H9 (cell line): ENCODE measurements at regions not wholly inside any gene's neighbourhood (a gene's known extent, or its start where the extent isn't known, plus 50 kb on each side); places are given as distances from the start of the nearest gene placed in this dataset.

ENCODE experiments used
- DNase-seq: peaks from one replicate; pipeline ENCODE4 v3.0.0-alpha.2; 2017
- H2AFZ ChIP-seq: one replicate; pipeline ENCODE4 v1.6.1; 2013; ENCODE audit warnings: mild to moderate bottlenecking, low read length, control low read depth, moderate library complexity
- H2AK5ac ChIP-seq: 2 replicates; pipeline ENCODE4 v1.6.1; 2013; ENCODE audit warnings: low read length, control low read depth, mixed read lengths; ENCODE audit not compliant: insufficient read length
- H2BK120ac ChIP-seq: one replicate; pipeline ENCODE4 v1.6.1; 2013; ENCODE audit warnings: low read depth, mild to moderate bottlenecking, low read length, control low read depth, inconsistent platforms; ENCODE audit not compliant: poor library complexity, severe bottlenecking
- H2BK12ac ChIP-seq: 2 replicates; pipeline ENCODE4 v1.6.1; 2013; ENCODE audit warnings: low read length, control low read depth, mixed read lengths, low read depth; ENCODE audit not compliant: insufficient read length
- H2BK15ac ChIP-seq: 2 replicates; pipeline ENCODE4 v1.6.1; 2013; ENCODE audit warnings: low read depth, low read length, control low read depth
- H2BK20ac ChIP-seq: one replicate; pipeline ENCODE4 v1.6.1; 2013; ENCODE audit warnings: low read depth, mild to moderate bottlenecking, low read length, control low read depth, inconsistent platforms; ENCODE audit not compliant: poor library complexity, severe bottlenecking
- H2BK5ac ChIP-seq: 2 replicates; pipeline ENCODE4 v1.6.1; 2013; ENCODE audit warnings: low read length, control low read depth, mixed read lengths; ENCODE audit not compliant: insufficient read length
- H3K14ac ChIP-seq: 2 replicates; pipeline ENCODE4 v1.6.1; 2013; ENCODE audit warnings: low read length, control low read depth; ENCODE audit not compliant: insufficient read depth
- H3K18ac ChIP-seq: 2 replicates; pipeline ENCODE4 v1.6.1; 2013; ENCODE audit warnings: low read depth, mild to moderate bottlenecking, mixed read lengths, low read length, control low read depth; ENCODE audit not compliant: insufficient read length
- H3K23ac ChIP-seq: 2 replicates; pipeline ENCODE4 v1.6.1; 2013; ENCODE audit warnings: low read length, control low read depth, mixed read lengths, low read depth; ENCODE audit not compliant: insufficient read length
- H3K23me2 ChIP-seq: 2 replicates; pipeline ENCODE4 v1.6.1; 2013; ENCODE audit warnings: low read depth, mild to moderate bottlenecking, mixed read lengths, low read length, control low read depth; ENCODE audit not compliant: insufficient read length, poor library complexity, severe bottlenecking
- H3K27ac ChIP-seq: 2 replicates; pipeline ENCODE4 v1.5.1; 2013; ENCODE audit warnings: low read length, control low read depth, mixed read lengths, low read depth; ENCODE audit not compliant: insufficient read length
- H3K27me3 ChIP-seq: 2 replicates; pipeline ENCODE4 v1.6.1; 2013; ENCODE audit warnings: low read length, control low read depth, inconsistent platforms; ENCODE audit not compliant: insufficient read depth
- H3K4ac ChIP-seq: 2 replicates; pipeline ENCODE4 v1.6.1; 2013; ENCODE audit warnings: low read depth, mild to moderate bottlenecking, control low read depth, inconsistent platforms, low read length, moderate library complexity
- H3K4me1 ChIP-seq: 2 replicates; pipeline ENCODE4 v1.6.1; 2013; ENCODE audit warnings: low read length, control low read depth, inconsistent platforms; ENCODE audit not compliant: insufficient read depth
- H3K4me2 ChIP-seq: 2 replicates; pipeline ENCODE4 v1.6.1; 2013; ENCODE audit warnings: low read length, control low read depth, mixed read lengths; ENCODE audit not compliant: insufficient read length, insufficient read depth
- H3K56ac ChIP-seq: 2 replicates; pipeline ENCODE4 v1.6.1; 2013; ENCODE audit warnings: low read depth, mild to moderate bottlenecking, mixed read lengths, low read length, control low read depth; ENCODE audit not compliant: insufficient read length
- H3K79me1 ChIP-seq: 2 replicates; pipeline ENCODE4 v1.6.1; 2013; ENCODE audit warnings: low read depth, mild to moderate bottlenecking, moderate library complexity, low read length, control low read depth, inconsistent platforms; ENCODE audit not compliant: insufficient read depth, poor library complexity, severe bottlenecking
- H3K79me2 ChIP-seq: 2 replicates; pipeline ENCODE4 v1.6.1; 2013; ENCODE audit warnings: low read length, control low read depth, inconsistent platforms; ENCODE audit not compliant: insufficient read depth
- H3K9ac ChIP-seq: 2 replicates; pipeline ENCODE4 v1.6.1; 2013; ENCODE audit warnings: low read length, control low read depth, mixed read lengths; ENCODE audit not compliant: insufficient read length; ENCODE audit errors: extremely low read depth
- H3K9me3 ChIP-seq: one replicate; pipeline ENCODE4 v1.6.1; 2013; ENCODE audit warnings: low read depth, low read length, inconsistent platforms; ENCODE audit not compliant: control insufficient read depth
- H3T11ph ChIP-seq: one replicate; pipeline ENCODE4 v1.6.1; 2013; ENCODE audit warnings: mild to moderate bottlenecking, low read length, control low read depth, inconsistent platforms
- H4K20me1 ChIP-seq: one replicate; pipeline ENCODE4 v1.6.1; 2013; ENCODE audit not compliant: control insufficient read depth, insufficient read length, insufficient read depth
- H4K5ac ChIP-seq: 2 replicates; pipeline ENCODE4 v1.6.1; 2013; ENCODE audit warnings: low read depth, mild to moderate bottlenecking, mixed read lengths, low read length, control low read depth; ENCODE audit not compliant: insufficient read length
- H4K8ac ChIP-seq: replicated peaks from 2 replicates; pipeline ENCODE4 v1.6.1; 2013; ENCODE audit warnings: low read length, control low read depth, mixed read lengths, low read depth; ENCODE audit not compliant: insufficient read length
- H4K91ac ChIP-seq: 2 replicates; pipeline ENCODE4 v1.6.1; 2013; ENCODE audit warnings: low read depth, mild to moderate bottlenecking, moderate library complexity, mixed read lengths, low read length, control low read depth; ENCODE audit not compliant: insufficient read length
- H3K27ac Mint-ChIP-seq, 3 experiments: 2 replicates in 2 of 3; 3 replicates in 1 of 3; pipeline ENCODE4 v1.8.0; 2020 to 2021; ENCODE audit warnings: mixed read lengths in 3 of 3, mild to moderate bottlenecking in 1 of 3, moderate library complexity in 1 of 3
- H3K27me3 Mint-ChIP-seq: 2 replicates; pipeline ENCODE4 v1.8.0; 2021; ENCODE audit warnings: low read depth, mild to moderate bottlenecking, moderate library complexity, mixed read lengths
- H3K36me3 Mint-ChIP-seq, 3 experiments: 2 replicates in 2 of 3; 3 replicates in 1 of 3; pipeline ENCODE4 v1.8.0; 2020 to 2021; ENCODE audit warnings: low read depth in 3 of 3, mixed read lengths in 3 of 3; ENCODE audit not compliant: insufficient read depth in 1 of 3
- H3K4me1 Mint-ChIP-seq, 2 experiments: 2 replicates each; pipeline ENCODE4 v1.8.0; 2020; ENCODE audit warnings: mixed read lengths in 2 of 2
- H3K4me3 Mint-ChIP-seq, 2 experiments: 2 replicates in 1 of 2; 3 replicates in 1 of 2; pipeline ENCODE4 v1.8.0; 2020 to 2021; ENCODE audit warnings: mild to moderate bottlenecking in 2 of 2, mixed read lengths in 2 of 2, moderate library complexity in 1 of 2
- H3K9me3 Mint-ChIP-seq, 2 experiments: 2 replicates in 1 of 2; 3 replicates in 1 of 2; pipeline ENCODE4 v1.8.0; 2020; ENCODE audit warnings: mild to moderate bottlenecking in 2 of 2, mixed read lengths in 2 of 2, moderate library complexity in 1 of 2
- WGBS: extraction: QIAGEN DNeasy Blood & Tissue Kit; methylation state at CpG from one replicate; pipeline ENCODE4 v1.1.7; 2013; ENCODE audit warnings: missing lambda C conversion rate, low lambda C conversion rate, mixed read lengths; ENCODE audit not compliant: insufficient read length; ENCODE audit errors: extremely low coverage; 5-methylcytosine and 5-hydroxymethylcytosine counted together
- TF ChIP-seq, protein P1 (sequence below): fragments of 200-600 bp; sonication (generic); conservative IDR thresholded peaks from 3 replicates; pipeline ENCODE4 v1.8.0; 2021; ENCODE audit warnings: antibody characterized with exemption, mild to moderate bottlenecking

DNA sequence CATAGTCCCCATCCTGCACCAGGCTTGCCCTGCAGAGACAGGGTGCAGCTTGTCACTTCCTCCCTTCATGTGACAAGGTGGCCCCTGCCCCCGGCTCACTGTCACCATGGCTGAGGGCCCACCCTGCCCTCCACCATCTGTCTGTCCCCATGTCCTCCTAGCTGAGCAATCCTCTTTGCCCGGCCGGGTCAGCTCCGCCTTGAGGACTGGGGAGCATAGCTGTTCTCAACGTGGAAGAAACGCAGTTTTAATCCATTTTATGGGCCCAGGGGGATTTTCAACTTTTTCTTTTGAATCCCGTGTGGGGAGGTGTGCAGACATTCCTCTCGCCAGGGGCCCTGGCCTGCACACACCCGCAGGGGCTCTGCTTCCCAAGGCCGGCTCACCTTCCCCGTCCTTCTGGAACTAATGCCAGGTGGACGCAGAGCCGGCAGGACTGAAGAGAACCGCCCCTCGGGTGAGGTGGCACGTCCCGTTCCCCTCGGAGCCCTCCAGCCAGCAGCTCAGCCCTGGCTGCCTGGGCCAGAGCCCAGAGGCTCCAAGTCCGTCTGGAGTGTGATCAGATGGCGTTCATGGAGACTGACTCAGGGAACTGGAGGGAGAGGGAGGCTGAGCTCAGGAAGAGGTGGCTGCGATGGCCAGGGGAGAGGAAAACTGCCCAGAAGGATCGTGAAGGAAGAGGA, 1108.7 kb downstream of the BRD1 start:
- Histone ChIP-seq H2AFZ (no peak overlapping the region), H3K79me2 (no peaks in the 10 kb centered on the region), H2AK5ac (no peak overlapping the region), H2BK12ac (no peak overlapping the region), H3K9me3 (no peaks in the 10 kb centered on the region), H3K27ac (no peak overlapping the region), H3K14ac (no peak overlapping the region; the same call in 1 of the 2 replicates), H3K9ac (no peak overlapping the region), H3K18ac (no peak overlapping the region), H4K20me1 (no peaks in the 10 kb centered on the region), H4K91ac (no peak overlapping the region), H3K23me2 (no peaks in the 10 kb centered on the region), H3K56ac (no peak overlapping the region), H3T11ph (no peak overlapping the region), H3K79me1 (no peaks in the 10 kb centered on the region), H2BK20ac (no peak overlapping the region), H3K4me2 (no peak overlapping the region), H2BK120ac (no peak overlapping the region), H2BK5ac (no peak overlapping the region), H3K4me1 (no peaks in the 10 kb centered on the region), H4K5ac (no peak overlapping the region), H3K4ac (no peak overlapping the region), H3K23ac (no peak overlapping the region), H4K8ac (no peak overlapping the region), H2BK15ac (no peak overlapping the region), H3K27me3 (no peaks in the 10 kb centered on the region)
- no CpG with 5 or more reads among the region's 22 CpGs for WGBS
- no peak for DNase-seq
- H3K4me3 Mint-ChIP-seq: no peak overlapping the region
- TF ChIP-seq, protein P1, sequence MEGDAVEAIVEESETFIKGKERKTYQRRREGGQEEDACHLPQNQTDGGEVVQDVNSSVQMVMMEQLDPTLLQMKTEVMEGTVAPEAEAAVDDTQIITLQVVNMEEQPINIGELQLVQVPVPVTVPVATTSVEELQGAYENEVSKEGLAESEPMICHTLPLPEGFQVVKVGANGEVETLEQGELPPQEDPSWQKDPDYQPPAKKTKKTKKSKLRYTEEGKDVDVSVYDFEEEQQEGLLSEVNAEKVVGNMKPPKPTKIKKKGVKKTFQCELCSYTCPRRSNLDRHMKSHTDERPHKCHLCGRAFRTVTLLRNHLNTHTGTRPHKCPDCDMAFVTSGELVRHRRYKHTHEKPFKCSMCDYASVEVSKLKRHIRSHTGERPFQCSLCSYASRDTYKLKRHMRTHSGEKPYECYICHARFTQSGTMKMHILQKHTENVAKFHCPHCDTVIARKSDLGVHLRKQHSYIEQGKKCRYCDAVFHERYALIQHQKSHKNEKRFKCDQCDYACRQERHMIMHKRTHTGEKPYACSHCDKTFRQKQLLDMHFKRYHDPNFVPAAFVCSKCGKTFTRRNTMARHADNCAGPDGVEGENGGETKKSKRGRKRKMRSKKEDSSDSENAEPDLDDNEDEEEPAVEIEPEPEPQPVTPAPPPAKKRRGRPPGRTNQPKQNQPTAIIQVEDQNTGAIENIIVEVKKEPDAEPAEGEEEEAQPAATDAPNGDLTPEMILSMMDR: no peak
- H3K27me3 Mint-ChIP-seq: no peaks in the 10 kb centered on the region
- H3K36me3 Mint-ChIP-seq: peaks cover 11 to 17% (median 13%) of the 10 kb centered on the region in 3 experiments
- peaks cover 8 to 10% of the 10 kb centered on the region in 2 experiments; a peak in 4 of 5 replicates for H3K9me3 Mint-ChIP-seq
- peak overlapping the region in 2 of 3 experiments; percentile 57 to 59; a peak in 5 of 7 replicates for H3K27ac Mint-ChIP-seq
- H3K4me1 Mint-ChIP-seq: peaks cover 14 to 18% of the 10 kb centered on the region in 2 experiments
